ENCODE measurements at regions not wholly inside any gene's neighbourhood (a gene's known extent, or its start where the extent isn't known, plus 50 kb on each side); places are given as distances from the start of the nearest gene placed in this dataset.

GRCh38 chr1:102821707-102822106, 286.6 kb downstream of the COL11A1 start:
- Histone ChIP-seq H3K4me3 (no peak overlapping the region), H3K9me3 (peaks cover 0 to 7% (median 0%) of the 10 kb centered on the region in 8 donors), H3K27me3 (replicated peaks in 1 of 7) (no peaks in the 10 kb centered on the region), H3K36me3 (no peaks in the 10 kb centered on the region), H3K27ac (no peak overlapping the region), H3K4me1 (no peaks in the 10 kb centered on the region)
- TF ChIP-seq POLR2AphosphoS5 (IDR thresholded peaks at IDR 0.05) (no peak), POLR2A (IDR thresholded peaks at IDR 0.05) (no peak), CTCF (IDR thresholded peaks at IDR 0.05 in 8 of 11, conservative IDR thresholded peaks at IDR 0.05 in 3 of 11) (no peak)
- WGBS, 5 donors: 82 to 98% (median 93%) methylated on average over 1 of the region's 1 CpG
- intact Hi-C loops (cut with DNase I; ENCODE audit: low total_unique reads): no loop called here
- no peak for DNase-seq

GRCh38 chr1:102800406-102800805, 307.9 kb downstream of the COL11A1 start:
- H3K4me1 ChIP-seq: no peaks in the 10 kb centered on the region
- H3K4me3 ChIP-seq: no peak overlapping the region
- H3K9me3 ChIP-seq: peaks cover 0 to 9% (median 0%) of the 10 kb centered on the region in 8 donors
- 76 to 84% (median 80%) methylated on average over 3 of the region's 3 CpGs for WGBS, 5 donors
- intact Hi-C loops (cut with DNase I; ENCODE audit: low total_unique reads): no loop called here
- TF ChIP-seq POLR2A (IDR thresholded peaks at IDR 0.05): no peak
- no peaks in the 10 kb centered on the region for H3K27me3 ChIP-seq (replicated peaks in 1 of 7)
- H3K27ac ChIP-seq: no peak overlapping the region
- H3K36me3 ChIP-seq: no peaks in the 10 kb centered on the region
- no peak for DNase-seq

- H3K9me3 ChIP-seq: peaks cover 0 to 5% (median 0%) of the 10 kb centered on the region in 8 donors
- no peaks in the 10 kb centered on the region for H3K27me3 ChIP-seq (replicated peaks in 1 of 7)
- intact Hi-C loops (cut with DNase I; ENCODE audit: low total_unique reads): no loop called here
- no peak for DNase-seq
- H3K4me1 ChIP-seq: no peaks in the 10 kb centered on the region
- H3K4me3 ChIP-seq: no peak overlapping the region
- 74 to 80% (median 79%) methylated on average over 1 of the region's 1 CpG for WGBS, 5 donors
- no peaks in the 10 kb centered on the region for H3K36me3 ChIP-seq
- no peak overlapping the region for H3K27ac ChIP-seq
- TF ChIP-seq POLR2A (IDR thresholded peaks at IDR 0.05) (no peak), CTCF (IDR thresholded peaks at IDR 0.05 in 8 of 11, conservative IDR thresholded peaks at IDR 0.05 in 3 of 11) (no peak), POLR2AphosphoS5 (IDR thresholded peaks at IDR 0.05) (no peak)
These were observed 308.8 kb downstream of the COL11A1 start for GRCh38 chr1:102799496-102799895.

- intact Hi-C loops (cut with DNase I; ENCODE audit: low total_unique reads): no loop called here
- TF ChIP-seq CTCF (IDR thresholded peaks at IDR 0.05 in 8 of 11, conservative IDR thresholded peaks at IDR 0.05 in 3 of 11): no peak
- TF ChIP-seq POLR2AphosphoS5 (IDR thresholded peaks at IDR 0.05): no peak
- TF ChIP-seq POLR2A (IDR thresholded peaks at IDR 0.05): no peak
- no peaks in the 10 kb centered on the region for H3K36me3 ChIP-seq
- H3K4me3 ChIP-seq: no peak overlapping the region
- peaks cover 0 to 2% (median 0%) of the 10 kb centered on the region in 8 donors for H3K9me3 ChIP-seq
- no peak for DNase-seq
- no peak overlapping the region for H3K27ac ChIP-seq
- H3K27me3 ChIP-seq (replicated peaks in 1 of 7): no peaks in the 10 kb centered on the region
- no peaks in the 10 kb centered on the region for H3K4me1 ChIP-seq
These were observed 309.6 kb downstream of the COL11A1 start for GRCh38 chr1:102798718-102799117.

GRCh38 chr1:102796429-102796828, 311.9 kb downstream of the COL11A1 start:
- Histone ChIP-seq H3K27ac (no peak overlapping the region), H3K9me3 (no peaks in the 10 kb centered on the region), H3K27me3 (replicated peaks in 1 of 7) (no peaks in the 10 kb centered on the region), H3K36me3 (no peaks in the 10 kb centered on the region), H3K4me3 (no peak overlapping the region), H3K4me1 (no peaks in the 10 kb centered on the region)
- DNase-seq: no peak
- TF ChIP-seq CTCF (IDR thresholded peaks at IDR 0.05 in 8 of 11, conservative IDR thresholded peaks at IDR 0.05 in 3 of 11) (no peak), POLR2A (IDR thresholded peaks at IDR 0.05) (no peak), POLR2AphosphoS5 (IDR thresholded peaks at IDR 0.05) (no peak)
- intact Hi-C loops (cut with DNase I; ENCODE audit: low total_unique reads): no loop called here

All from spleen (tissue), 11 donors.